GM23248 (cell line): ENCODE measurements at regions not wholly inside any gene's neighbourhood (a gene's known extent, or its start where the extent isn't known, plus 50 kb on each side); places are given as distances from the start of the nearest gene placed in this dataset.

Experiments
- DNase-seq: peaks from one replicate; pipeline ENCODE4 v3.0.0-alpha.2; 2015
- H2AFZ ChIP-seq: fragments of 200-600 bp; sonication (generic); 2 replicates; pipeline ENCODE4 v1.6.1; 2016; ENCODE audit warnings: antibody characterized with exemption
- H3F3A ChIP-seq: fragments of 200-600 bp; sonication (generic); 2 replicates; pipeline ENCODE4 v1.6.1; 2016; ENCODE audit warnings: mild to moderate bottlenecking, antibody characterized with exemption, mixed run types; ENCODE audit not compliant: insufficient read depth
- H3K27ac ChIP-seq: fragments of 200-600 bp; sonication (generic); 2 replicates; pipeline ENCODE4 v1.5.1; 2016; ENCODE audit warnings: mild to moderate bottlenecking
- H3K27me3 ChIP-seq: fragments of 200-600 bp; sonication (generic); replicated peaks from 2 replicates; pipeline ENCODE4 v1.6.1; 2016; ENCODE audit warnings: mild to moderate bottlenecking; ENCODE audit not compliant: insufficient read depth
- H3K36me3 ChIP-seq: fragments of 200-600 bp; sonication (generic); 2 replicates; pipeline ENCODE4 v1.6.1; 2016; ENCODE audit warnings: low read depth, mild to moderate bottlenecking
- H3K4me1 ChIP-seq: fragments of 200-600 bp; sonication (generic); 2 replicates; pipeline ENCODE4 v1.6.1; 2016; ENCODE audit warnings: mild to moderate bottlenecking; ENCODE audit not compliant: insufficient read depth
- H3K4me2 ChIP-seq: fragments of 200-600 bp; sonication (generic); one replicate; pipeline ENCODE4 v1.6.1; 2016; ENCODE audit warnings: mild to moderate bottlenecking; ENCODE audit not compliant: unreplicated experiment
- H3K4me3 ChIP-seq: fragments of 200-600 bp; sonication (generic); 2 replicates; pipeline ENCODE4 v1.5.1; 2016; ENCODE audit warnings: mild to moderate bottlenecking
- H3K79me2 ChIP-seq: fragments of 200-600 bp; sonication (generic); 2 replicates; pipeline ENCODE4 v1.6.1; 2016; ENCODE audit warnings: mild to moderate bottlenecking; ENCODE audit not compliant: insufficient read depth
- H3K9ac ChIP-seq: fragments of 200-600 bp; sonication (generic); 2 replicates; pipeline ENCODE4 v1.6.1; 2016; ENCODE audit warnings: mild to moderate bottlenecking
- H3K9me2 ChIP-seq: fragments of 200-600 bp; sonication (generic); 2 replicates; pipeline ENCODE4 v1.6.1; 2016; ENCODE audit warnings: mixed run types, mild to moderate bottlenecking, moderate library complexity; ENCODE audit not compliant: insufficient read depth
- H3K9me3 ChIP-seq: fragments of 200-600 bp; sonication (generic); one replicate; pipeline ENCODE4 v1.6.1; 2017; ENCODE audit warnings: low read depth
- H4K20me1 ChIP-seq: fragments of 200-600 bp; sonication (generic); 2 replicates; pipeline ENCODE4 v1.6.0; 2016; ENCODE audit not compliant: insufficient read depth
- EZH2 ChIP-seq: fragments of 200-600 bp; sonication (generic); IDR thresholded peaks from 2 replicates; pipeline ENCODE4 v1.6.1; 2018; ENCODE audit warnings: antibody characterized with exemption, mild to moderate bottlenecking; ENCODE audit not compliant: insufficient read depth, poor library complexity, severe bottlenecking
- EZH2phosphoT487 ChIP-seq: fragments of 200-600 bp; sonication (generic); IDR thresholded peaks from 2 replicates; pipeline ENCODE4 v1.6.1; 2018; ENCODE audit warnings: antibody characterized with exemption, moderate library complexity, mild to moderate bottlenecking, low read depth; ENCODE audit not compliant: insufficient read depth
- WGBS, 2 experiments: methylation state at CpG; one replicate each; pipeline ENCODE4 v1.1.6; 2015 to 2017; ENCODE audit warnings: low lambda C conversion rate in 2 of 2, low coverage in 1 of 2; ENCODE audit errors: missing lambda C conversion rate in 2 of 2; 5-methylcytosine and 5-hydroxymethylcytosine counted together
- in situ Hi-C: fragments of 300-500 bp; cut with MboI; formaldehyde crosslinking; loops from 2 replicates; pipeline ENCODE4 v1.15.0; 2020

DNA sequence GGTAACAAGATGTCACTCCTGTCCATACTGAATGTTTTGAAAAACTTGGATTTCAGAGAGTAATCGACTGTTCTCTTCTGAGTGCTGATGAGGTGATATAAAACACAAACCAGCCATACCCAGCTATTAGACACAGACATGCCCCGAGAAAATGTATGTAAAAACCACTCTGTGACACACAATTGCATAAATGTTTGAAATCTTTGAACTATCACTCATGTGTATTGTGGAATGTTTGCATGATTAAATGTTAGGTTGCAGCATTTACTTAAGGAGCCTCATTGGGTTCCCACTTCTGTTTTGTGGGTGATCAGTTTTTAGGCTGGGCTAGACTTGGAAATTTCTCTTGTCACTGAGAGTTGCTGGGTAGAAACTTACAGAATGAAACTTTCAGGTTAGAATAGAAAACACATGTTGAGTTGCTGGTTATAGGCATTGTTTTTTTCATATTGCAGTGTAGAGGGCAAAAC is 270.4 kb upstream of the B3GALT2 start:
- Histone ChIP-seq H3K27ac (no peak overlapping the region), H2AFZ (no peak overlapping the region), H3K4me1 (no peaks in the 10 kb centered on the region), H3K79me2 (no peaks in the 10 kb centered on the region), H3K9me2 (no peaks in the 10 kb centered on the region), H3K9me3 (no peaks in the 10 kb centered on the region), H3K4me3 (no peak overlapping the region), H3K27me3 (no peaks in the 10 kb centered on the region), H3F3A (no peaks in the 10 kb centered on the region), H3K9ac (no peak overlapping the region), H4K20me1 (no peaks in the 10 kb centered on the region), H3K4me2 (no peak overlapping the region), H3K36me3 (no peaks in the 10 kb centered on the region)
- in situ Hi-C loops = no loop called here
- TF ChIP-seq EZH2 (no peak), EZH2phosphoT487 (no peak)
- WGBS, 2 experiments = 0 to 2% methylated on average over 2 of the region's 2 CpGs
- no peak for DNase-seq

DNA sequence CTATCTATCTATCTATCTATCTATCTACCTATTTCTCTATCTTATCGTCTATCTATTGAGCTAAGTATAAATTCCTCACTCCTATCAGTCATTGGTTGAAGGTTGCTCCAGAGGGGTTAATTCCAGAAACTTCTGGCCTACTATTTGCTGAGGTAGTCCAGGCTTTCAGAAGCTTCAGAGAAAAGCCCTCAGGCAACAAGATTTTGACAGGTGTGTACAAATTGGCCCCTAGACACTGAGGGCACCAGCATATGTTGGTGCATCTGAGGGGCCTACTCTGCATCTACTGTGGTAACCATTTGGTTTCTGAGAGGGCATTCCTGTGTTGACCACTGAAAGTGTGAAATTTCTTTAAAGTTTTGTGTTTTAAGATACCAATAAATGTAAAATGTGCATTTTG is 265.2 kb upstream of the B3GALT2 start:
- Histone ChIP-seq H3K4me2 (no peak overlapping the region), H3K27me3 (no peaks in the 10 kb centered on the region), H3K9me3 (no peaks in the 10 kb centered on the region), H2AFZ (no peak overlapping the region), H3K9me2 (no peaks in the 10 kb centered on the region), H3K79me2 (no peaks in the 10 kb centered on the region), H3K4me1 (no peaks in the 10 kb centered on the region), H3K36me3 (no peaks in the 10 kb centered on the region), H3K9ac (no peak overlapping the region), H4K20me1 (no peaks in the 10 kb centered on the region), H3K27ac (no peak overlapping the region), H3F3A (no peaks in the 10 kb centered on the region), H3K4me3 (no peak overlapping the region)
- WGBS, 2 experiments = 39 to 67% methylated on average over 1 of the region's 1 CpG
- no peak for TF ChIP-seq EZH2phosphoT487
- TF ChIP-seq EZH2 = no peak
- in situ Hi-C loops = no loop called here
- no peak for DNase-seq

DNA sequence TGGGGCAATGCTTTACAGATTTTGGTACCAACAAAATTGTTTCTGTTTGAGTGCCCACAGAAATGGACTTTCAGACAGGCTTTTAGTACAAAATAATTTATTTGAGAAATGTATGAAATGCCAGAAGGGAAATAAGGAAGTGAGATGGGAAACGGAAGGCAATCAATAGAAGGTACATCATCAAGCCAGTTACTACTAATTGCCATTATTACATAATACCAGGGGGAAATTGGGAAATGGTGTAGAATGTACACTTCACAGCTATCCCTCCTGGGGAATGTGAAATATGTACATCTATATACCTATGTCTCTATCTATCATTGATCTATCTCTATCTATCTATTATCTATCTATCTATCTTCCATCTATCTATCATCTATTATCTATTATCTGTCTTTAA is 264.6 kb upstream of the B3GALT2 start:
- H3K79me2 ChIP-seq = no peaks in the 10 kb centered on the region
- 33 to 56% methylated on average over 1 of the region's 1 CpG for WGBS, 2 experiments
- in situ Hi-C loops = no loop called here

DNA sequence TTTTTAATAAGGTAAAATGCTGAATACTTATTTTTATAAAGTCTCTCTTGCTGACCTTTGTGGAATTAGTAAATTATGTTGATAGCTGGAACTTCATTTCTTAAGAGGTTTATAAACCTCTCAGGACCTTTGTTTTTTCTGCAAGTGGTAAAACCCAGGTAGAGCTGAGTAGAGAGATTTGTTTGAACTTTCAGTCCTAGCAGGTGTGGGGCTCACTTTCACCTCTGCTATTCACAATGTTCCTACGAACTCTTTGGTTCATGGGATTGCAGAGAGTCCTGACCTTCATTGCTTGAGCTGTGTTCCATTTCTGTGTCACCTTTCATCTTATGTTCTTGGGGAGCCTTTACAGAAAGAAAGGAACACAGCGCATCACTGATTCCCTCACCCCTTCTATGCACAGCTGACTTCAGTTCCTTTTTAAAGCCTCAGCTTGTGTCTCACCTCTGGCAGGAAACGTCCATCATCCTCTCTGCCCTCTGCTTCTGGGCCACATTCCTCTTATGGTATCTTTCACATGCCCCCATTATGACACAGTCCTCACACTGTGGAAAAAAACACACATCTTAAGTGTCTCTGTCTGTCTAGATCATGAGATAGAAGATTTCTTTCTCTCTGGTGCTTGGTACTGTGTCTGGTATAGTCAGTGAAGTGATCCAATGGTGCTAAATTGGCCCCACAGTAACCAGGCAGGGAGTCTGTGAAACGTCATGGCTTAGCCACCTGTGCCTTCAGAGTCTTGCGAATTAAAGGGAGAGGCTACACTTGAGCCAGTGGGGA is 262.5 kb upstream of the B3GALT2 start:
- H2AFZ ChIP-seq = no peak overlapping the region
- DNase-seq = no peak
- no peaks in the 10 kb centered on the region for H3K4me1 ChIP-seq
- H3K4me3 ChIP-seq = no peak overlapping the region
- no peaks in the 10 kb centered on the region for H3F3A ChIP-seq
- H4K20me1 ChIP-seq = no peaks in the 10 kb centered on the region
- no peak overlapping the region for H3K9ac ChIP-seq
- no peaks in the 10 kb centered on the region for H3K27me3 ChIP-seq
- H3K36me3 ChIP-seq = no peaks in the 10 kb centered on the region
- no peaks in the 10 kb centered on the region for H3K9me2 ChIP-seq
- H3K79me2 ChIP-seq = no peaks in the 10 kb centered on the region
- H3K4me2 ChIP-seq = no peak overlapping the region
- no peaks in the 10 kb centered on the region for H3K9me3 ChIP-seq
- TF ChIP-seq EZH2phosphoT487 (no peak), EZH2 (no peak)
- in situ Hi-C loops = no loop called here
- H3K27ac ChIP-seq = no peak overlapping the region
- 21 to 30% methylated on average over 5 of the region's 5 CpGs for WGBS, 2 experiments

More for the DNA sequence above, 264.6 kb upstream of the B3GALT2 start:
- no peak for TF ChIP-seq EZH2phosphoT487
- TF ChIP-seq EZH2 = no peak
- no peaks in the 10 kb centered on the region for H3K4me1 ChIP-seq
- no peak overlapping the region for H2AFZ ChIP-seq
- H3K9me3 ChIP-seq = no peaks in the 10 kb centered on the region
- H4K20me1 ChIP-seq = no peaks in the 10 kb centered on the region
- H3K36me3 ChIP-seq = no peaks in the 10 kb centered on the region
- H3K27ac ChIP-seq = no peak overlapping the region
- no peak overlapping the region for H3K4me2 ChIP-seq
- no peak for DNase-seq
- H3K9ac ChIP-seq = no peak overlapping the region
- no peaks in the 10 kb centered on the region for H3K27me3 ChIP-seq
- H3K4me3 ChIP-seq = no peak overlapping the region
- no peaks in the 10 kb centered on the region for H3K9me2 ChIP-seq
- no peaks in the 10 kb centered on the region for H3F3A ChIP-seq

- Histone ChIP-seq H2AFZ (no peak overlapping the region), H3K4me3 (no peak overlapping the region), H4K20me1 (no peaks in the 10 kb centered on the region), H3K27ac (no peak overlapping the region), H3K9me2 (no peaks in the 10 kb centered on the region), H3K4me1 (no peaks in the 10 kb centered on the region), H3K79me2 (no peaks in the 10 kb centered on the region), H3K36me3 (no peaks in the 10 kb centered on the region), H3K4me2 (no peak overlapping the region), H3F3A (no peaks in the 10 kb centered on the region), H3K27me3 (no peaks in the 10 kb centered on the region), H3K9ac (no peak overlapping the region), H3K9me3 (no peaks in the 10 kb centered on the region)
- in situ Hi-C loops = no loop called here
- WGBS, 2 experiments = 20 to 30% methylated on average over 2 of the region's 2 CpGs
- no peak for TF ChIP-seq EZH2phosphoT487
- no peak for TF ChIP-seq EZH2
- no peak for DNase-seq
Observed at GRCh38 chr1:193443886-193444285, 257.5 kb upstream of the B3GALT2 start.
